Frontal cortex (tissue), 3 donors: ENCODE measurements at regions not wholly inside any gene's neighbourhood (a gene's known extent, or its start where the extent isn't known, plus 50 kb on each side); places are given as distances from the start of the nearest gene placed in this dataset.

Experiments used
- DNase-seq, 2 donors: peaks; one replicate each; pipeline ENCODE4 v3.0.0; 2012; ENCODE audit warnings: low spot score in 2 of 2
- FAIRE-seq: peaks from 2 replicates; lab custom pipeline; 2012; peaks lifted over from hg19 to GRCh38; lab: Jason Lieb, UNC
- donor health status: control.
- donor health status: control.
- donor health status: control.

GRCh38 chr5:68628082-68628814 is 412.7 kb downstream of the PIK3R1 start:
- FAIRE-seq, result no peak

GRCh38 chr5:68630354-68630753 is 414.8 kb downstream of the PIK3R1 start:
- DNase-seq (no peak), FAIRE-seq (no peak)

More at GRCh38 chr5:68628082-68628814, 412.7 kb downstream of the PIK3R1 start:
- DNase-seq, result no peak

GRCh38 chr5:68631884-68632283 is 416.3 kb downstream of the PIK3R1 start:
- no peak for DNase-seq

GRCh38 chr5:68641211-68641610 is 425.7 kb downstream of the PIK3R1 start:
- FAIRE-seq, result no peak

More at GRCh38 chr5:68631884-68632283, 416.3 kb downstream of the PIK3R1 start:
- FAIRE-seq, result no peak

GRCh38 chr5:68643064-68643463 is 427.5 kb downstream of the PIK3R1 start:
- FAIRE-seq (no peak), DNase-seq (no peak)

More at GRCh38 chr5:68641211-68641610, 425.7 kb downstream of the PIK3R1 start:
- no peak for DNase-seq

- DNase-seq (no peak), FAIRE-seq (no peak)
Measured at GRCh38 chr5:68644971-68645370, 429.4 kb downstream of the PIK3R1 start.

GRCh38 chr5:68646144-68646543 is 430.6 kb downstream of the PIK3R1 start:
- DNase-seq (no peak), FAIRE-seq (no peak)

GRCh38 chr5:68647743-68648142 is 432.2 kb downstream of the PIK3R1 start:
- DNase-seq, result no peak
- FAIRE-seq, result no peak

GRCh38 chr5:68648944-68649857 is 433.6 kb downstream of the PIK3R1 start:
- DNase-seq (no peak), FAIRE-seq (no peak)

GRCh38 chr5:68652534-68652965 is 437.0 kb downstream of the PIK3R1 start:
- FAIRE-seq (no peak), DNase-seq (no peak)

- no peak for FAIRE-seq
- no peak for DNase-seq
Measured at GRCh38 chr5:68653471-68653870, 437.9 kb downstream of the PIK3R1 start.

GRCh38 chr5:68657055-68657961 is 436.5 kb upstream of the SLC30A5 start:
- DNase-seq (no peak), FAIRE-seq (no peak)

GRCh38 chr5:68658810-68659372 is 434.9 kb upstream of the SLC30A5 start:
- FAIRE-seq, result no peak
- no peak for DNase-seq

GRCh38 chr5:68659881-68660280 is 433.9 kb upstream of the SLC30A5 start:
- FAIRE-seq (no peak), DNase-seq (no peak)

- DNase-seq, result no peak
- no peak for FAIRE-seq
Measured at GRCh38 chr5:68661237-68661636, 432.6 kb upstream of the SLC30A5 start.

- DNase-seq (no peak), FAIRE-seq (no peak)
Measured at GRCh38 chr5:68662804-68663307, 431.0 kb upstream of the SLC30A5 start.

- DNase-seq, result no peak
- no peak for FAIRE-seq
Measured at GRCh38 chr5:68669864-68670575, 423.8 kb upstream of the SLC30A5 start.

- DNase-seq, result no peak
- FAIRE-seq, result no peak
Measured at GRCh38 chr5:68673106-68673822, 420.6 kb upstream of the SLC30A5 start.
